ENCODE measurements at regions not wholly inside any gene's neighbourhood (a gene's known extent, or its start where the extent isn't known, plus 50 kb on each side); places are given as distances from the start of the nearest gene placed in this dataset.

GRCh38 chr13:44163108-44163507 is 210.5 kb upstream of the SERP2 start:
- Histone ChIP-seq H3K27me3 (replicated peaks; ENCODE audit: insufficient read depth) (no peaks in the 10 kb centered on the region), H3K27ac (no peak overlapping the region), H3K4me3 (no peak overlapping the region), H3K4me1 (ENCODE audit: control insufficient read depth in 1 of 2, low read depth in 2 of 2) (peaks cover 31 to 43% of the 10 kb centered on the region in 2 donors), H3K9me3 (no peaks in the 10 kb centered on the region), H3K36me3 (no peaks in the 10 kb centered on the region)
- ATAC-seq (ENCODE audit: insufficient number of reproducible peaks, low FRiP score, low read depth), result no peak
- TF ChIP-seq CTCF (IDR thresholded peaks at IDR 0.05), result no peak
- DNase-seq (ENCODE audit: low spot score), result no peak

- TF ChIP-seq CTCF (IDR thresholded peaks at IDR 0.05), result no peak
- ATAC-seq (ENCODE audit: insufficient number of reproducible peaks, low FRiP score, low read depth) (no peak), DNase-seq (ENCODE audit: low spot score) (no peak)
- Histone ChIP-seq H3K4me3 (no peak overlapping the region), H3K4me1 (ENCODE audit: control insufficient read depth in 1 of 2, low read depth in 2 of 2) (peaks cover 11 to 21% of the 10 kb centered on the region in 2 donors), H3K36me3 (no peaks in the 10 kb centered on the region), H3K27me3 (replicated peaks; ENCODE audit: insufficient read depth) (no peaks in the 10 kb centered on the region), H3K9me3 (no peaks in the 10 kb centered on the region), H3K27ac (no peak overlapping the region)
These were observed 208.3 kb upstream of the SERP2 start for GRCh38 chr13:44165221-44165888.

- Histone ChIP-seq H3K27me3 (replicated peaks; ENCODE audit: insufficient read depth) (no peaks in the 10 kb centered on the region), H3K4me3 (no peak overlapping the region), H3K36me3 (no peaks in the 10 kb centered on the region), H3K4me1 (ENCODE audit: control insufficient read depth in 1 of 2, low read depth in 2 of 2) (peaks cover 7 to 15% of the 10 kb centered on the region in 2 donors), H3K9me3 (no peaks in the 10 kb centered on the region), H3K27ac (no peak overlapping the region)
- DNase-seq (ENCODE audit: low spot score) (no peak), ATAC-seq (ENCODE audit: insufficient number of reproducible peaks, low FRiP score, low read depth) (no peak)
- no peak for TF ChIP-seq CTCF (IDR thresholded peaks at IDR 0.05)
These were observed 207.6 kb upstream of the SERP2 start for GRCh38 chr13:44165889-44166496.

GRCh38 chr13:44169018-44169911 is 204.4 kb upstream of the SERP2 start:
- no peaks in the 10 kb centered on the region for H3K36me3 ChIP-seq
- no peaks in the 10 kb centered on the region for H3K9me3 ChIP-seq
- no peak for TF ChIP-seq CTCF (IDR thresholded peaks at IDR 0.05)
- DNase-seq (ENCODE audit: low spot score) (no peak), ATAC-seq (ENCODE audit: insufficient number of reproducible peaks, low FRiP score, low read depth) (no peak)
- no peak overlapping the region for H3K4me3 ChIP-seq
- H3K27ac ChIP-seq, result no peak overlapping the region
- no peaks in the 10 kb centered on the region for H3K27me3 ChIP-seq (replicated peaks; ENCODE audit: insufficient read depth)
- H3K4me1 ChIP-seq (ENCODE audit: control insufficient read depth in 1 of 2, low read depth in 2 of 2), result peaks cover 0 to 8% of the 10 kb centered on the region in 2 donors

- TF ChIP-seq CTCF (IDR thresholded peaks at IDR 0.05), result no peak
- ATAC-seq (ENCODE audit: insufficient number of reproducible peaks, low FRiP score, low read depth), result no peak
- Histone ChIP-seq H3K27me3 (replicated peaks; ENCODE audit: insufficient read depth) (no peaks in the 10 kb centered on the region), H3K36me3 (no peaks in the 10 kb centered on the region), H3K4me1 (ENCODE audit: control insufficient read depth in 1 of 2, low read depth in 2 of 2) (peaks cover 3 to 19% of the 10 kb centered on the region in 2 donors), H3K9me3 (no peaks in the 10 kb centered on the region), H3K4me3 (no peak overlapping the region), H3K27ac (no peak overlapping the region)
- no peak for DNase-seq (ENCODE audit: low spot score)
These were observed 202.9 kb upstream of the SERP2 start for GRCh38 chr13:44170731-44171130.
